ENCODE measurements at regions not wholly inside any gene's neighbourhood (a gene's known extent, or its start where the extent isn't known, plus 50 kb on each side); places are given as distances from the start of the nearest gene placed in this dataset.

GRCh38 chr2:120528051-120528692, 182.2 kb downstream of the INHBB start:
- no peaks in the 10 kb centered on the region for H3F3A ChIP-seq (ENCODE audit: insufficient read depth, low read length)
- H3K4me3 ChIP-seq (ENCODE audit: low read depth, low read length, poor library complexity, severe bottlenecking) = no peak overlapping the region
- H3K4me1 ChIP-seq (ENCODE audit: insufficient read depth, low read length, severe bottlenecking) = no peaks in the 10 kb centered on the region
- TF ChIP-seq CTCF (IDR thresholded peaks at IDR 0.05; ENCODE audit: low read length) (no peak), EZH2 (IDR thresholded peaks at IDR 0.05; ENCODE audit: borderline replicate concordance, low read length) (no peak)
- no peaks in the 10 kb centered on the region for H4K20me1 ChIP-seq (ENCODE audit: insufficient read depth, low read length)
- no peak overlapping the region for H3K27ac ChIP-seq (ENCODE audit: low read depth, low read length, poor library complexity, severe bottlenecking)
- peaks cover 6% of the 10 kb centered on the region; the same call in 1 of the 2 replicates for H3K9me3 ChIP-seq (ENCODE audit: low read length)
- H3K9me2 ChIP-seq (ENCODE audit: low read depth, low read length) = no peaks in the 10 kb centered on the region
- H3K79me2 ChIP-seq (ENCODE audit: insufficient read depth, low read length) = no peaks in the 10 kb centered on the region
- H3K4me2 ChIP-seq (ENCODE audit: low read length) = no peak overlapping the region
- no peak overlapping the region for H3K9ac ChIP-seq (ENCODE audit: low read length)
- H3K27me3 ChIP-seq (ENCODE audit: insufficient read depth, low read length) = peaks cover 13% of the 10 kb centered on the region; the same call in 1 of the 2 replicates
- H3K36me3 ChIP-seq (ENCODE audit: insufficient read depth, low read length) = peaks cover 4% of the 10 kb centered on the region; the same call in 1 of the 2 replicates
- H2AFZ ChIP-seq (ENCODE audit: low read length) = no peak overlapping the region

GRCh38 chr2:120528693-120529076, 182.7 kb downstream of the INHBB start:
- no peak overlapping the region for H2AFZ ChIP-seq (ENCODE audit: low read length)
- H3K79me2 ChIP-seq (ENCODE audit: insufficient read depth, low read length) = no peaks in the 10 kb centered on the region
- peaks cover 6% of the 10 kb centered on the region; the same call in 1 of the 2 replicates for H3K9me3 ChIP-seq (ENCODE audit: low read length)
- H3K4me2 ChIP-seq (ENCODE audit: low read length) = no peak overlapping the region
- TF ChIP-seq CTCF (IDR thresholded peaks at IDR 0.05; ENCODE audit: low read length) (no peak), EZH2 (IDR thresholded peaks at IDR 0.05; ENCODE audit: borderline replicate concordance, low read length) (no peak)
- H3K36me3 ChIP-seq (ENCODE audit: insufficient read depth, low read length) = peaks cover 4% of the 10 kb centered on the region; the same call in 1 of the 2 replicates
- no peaks in the 10 kb centered on the region for H3K9me2 ChIP-seq (ENCODE audit: low read depth, low read length)
- H3K4me3 ChIP-seq (ENCODE audit: low read depth, low read length, poor library complexity, severe bottlenecking) = no peak overlapping the region
- H3K4me1 ChIP-seq (ENCODE audit: insufficient read depth, low read length, severe bottlenecking) = no peaks in the 10 kb centered on the region
- no peaks in the 10 kb centered on the region for H4K20me1 ChIP-seq (ENCODE audit: insufficient read depth, low read length)
- H3F3A ChIP-seq (ENCODE audit: insufficient read depth, low read length) = no peaks in the 10 kb centered on the region
- no peak overlapping the region for H3K9ac ChIP-seq (ENCODE audit: low read length)
- H3K27me3 ChIP-seq (ENCODE audit: insufficient read depth, low read length) = peaks cover 13% of the 10 kb centered on the region; the same call in 1 of the 2 replicates
- no peak overlapping the region for H3K27ac ChIP-seq (ENCODE audit: low read depth, low read length, poor library complexity, severe bottlenecking)

- no peaks in the 10 kb centered on the region for H4K20me1 ChIP-seq (ENCODE audit: insufficient read depth, low read length)
- H3K4me1 ChIP-seq (ENCODE audit: insufficient read depth, low read length, severe bottlenecking) = no peaks in the 10 kb centered on the region
- no peak overlapping the region for H3K27ac ChIP-seq (ENCODE audit: low read depth, low read length, poor library complexity, severe bottlenecking)
- H3K9ac ChIP-seq (ENCODE audit: low read length) = no peak overlapping the region
- peaks cover 13% of the 10 kb centered on the region; the same call in 1 of the 2 replicates for H3K27me3 ChIP-seq (ENCODE audit: insufficient read depth, low read length)
- H3K4me2 ChIP-seq (ENCODE audit: low read length) = no peak overlapping the region
- H3K79me2 ChIP-seq (ENCODE audit: insufficient read depth, low read length) = no peaks in the 10 kb centered on the region
- H3K9me2 ChIP-seq (ENCODE audit: low read depth, low read length) = no peaks in the 10 kb centered on the region
- H3F3A ChIP-seq (ENCODE audit: insufficient read depth, low read length) = no peaks in the 10 kb centered on the region
- peaks cover 4% of the 10 kb centered on the region; the same call in 1 of the 2 replicates for H3K36me3 ChIP-seq (ENCODE audit: insufficient read depth, low read length)
- no peak overlapping the region for H2AFZ ChIP-seq (ENCODE audit: low read length)
- TF ChIP-seq CTCF (IDR thresholded peaks at IDR 0.05; ENCODE audit: low read length) (no peak), EZH2 (IDR thresholded peaks at IDR 0.05; ENCODE audit: borderline replicate concordance, low read length) (no peak)
- peaks cover 6% of the 10 kb centered on the region; the same call in 1 of the 2 replicates for H3K9me3 ChIP-seq (ENCODE audit: low read length)
- no peak overlapping the region for H3K4me3 ChIP-seq (ENCODE audit: low read depth, low read length, poor library complexity, severe bottlenecking)
These were observed 184.8 kb downstream of the INHBB start for GRCh38 chr2:120530781-120531180.

All from OCI-LY1 (cell line).